ENCODE measurements at regions not wholly inside any gene's neighbourhood (a gene's known extent, or its start where the extent isn't known, plus 50 kb on each side); places are given as distances from the start of the nearest gene placed in this dataset.

- H3K27ac ChIP-seq (ENCODE audit: low read depth, low read length): no peak overlapping the region
- no peaks in the 10 kb centered on the region for H3K4me1 ChIP-seq (replicated peaks in 1 of 4; ENCODE audit: control insufficient read depth in 3 of 4, insufficient read depth in 4 of 4, low read length in 3 of 4)
- H3K27me3 ChIP-seq (replicated peaks in 1 of 4; ENCODE audit: control insufficient read depth in 3 of 4, extremely low read depth in 1 of 4, insufficient read depth in 3 of 4, low read length in 3 of 4): no peaks in the 10 kb centered on the region
- no peak overlapping the region for H3K4me3 ChIP-seq (ENCODE audit: extremely low read depth in 1 of 4, insufficient read depth in 2 of 4, low read depth in 3 of 4, low read length in 4 of 4)
- no peak overlapping the region for H3K56ac ChIP-seq (replicated peaks; ENCODE audit: insufficient read length, low read depth, low read length)
- no peak overlapping the region for H4K8ac ChIP-seq (ENCODE audit: extremely low read depth, insufficient read depth, low read length)
- H3K9me3 ChIP-seq (ENCODE audit: insufficient read depth in 2 of 2, low read depth in 1 of 2, low read length in 1 of 2): peaks cover 0 to 3% of the 10 kb centered on the region in 2 experiments; a peak in 1 of 4 replicates
- H3K23me2 ChIP-seq (ENCODE audit: low read depth, low read length): no peaks in the 10 kb centered on the region
- CTCF ChIA-PET (ENCODE audit: partially characterized antibody): interaction anchor here (1.0 to 1.9 kb wide), 4 partner anchors 8 to 373 kb away, joined by 3 to 6 read pairs (median 3); no protein-coding TSS in a partner anchor
- H4K20me1 ChIP-seq (replicated peaks in 1 of 2; ENCODE audit: control insufficient read depth in 1 of 2, insufficient read depth in 2 of 2, low read length in 2 of 2): no peaks in the 10 kb centered on the region
- no peak overlapping the region for H2BK15ac ChIP-seq (ENCODE audit: low read length)
- H4K91ac ChIP-seq (replicated peaks; ENCODE audit: insufficient read length, low read length): no peak overlapping the region
- POLR2A ChIA-PET (ENCODE audit: partially characterized antibody): no interaction called here
- DNase-seq (ENCODE audit: low read depth in 1 of 2, low spot score in 2 of 2) (no peak), FAIRE-seq (no peak)
- no peak overlapping the region for H3K4ac ChIP-seq (replicated peaks; ENCODE audit: insufficient read length, low read depth, low read length)
- H3K79me2 ChIP-seq (ENCODE audit: control insufficient read depth in 1 of 2, insufficient read depth in 2 of 2, low read length in 2 of 2): no peaks in the 10 kb centered on the region
- H2BK120ac ChIP-seq (replicated peaks; ENCODE audit: low read depth, low read length): no peak overlapping the region
- H4K5ac ChIP-seq (ENCODE audit: insufficient read length, low read depth, low read length): no peak overlapping the region
- no peak for TF ChIP-seq RBBP5 (IDR thresholded peaks at IDR 0.05; ENCODE audit: borderline replicate concordance, low read depth, low read length)
- no peak for TF ChIP-seq JUND (IDR thresholded peaks at IDR 0.05; ENCODE audit: low read length)
- no peak for TF ChIP-seq SP1 (IDR thresholded peaks at IDR 0.05; ENCODE audit: low read depth, low read length)
- H2BK12ac ChIP-seq (ENCODE audit: low read depth, low read length): no peak overlapping the region
- no peak overlapping the region for H3K18ac ChIP-seq (ENCODE audit: extremely low read depth, low read length)
- H3K79me1 ChIP-seq (ENCODE audit: low read depth, low read length): no peaks in the 10 kb centered on the region
- H3K4me2 ChIP-seq (ENCODE audit: insufficient read depth in 1 of 2, low read depth in 2 of 2, low read length in 2 of 2): no peak overlapping the region
- no peak overlapping the region for H3K9ac ChIP-seq (replicated peaks in 1 of 4; ENCODE audit: extremely low read depth in 1 of 4, low read depth in 3 of 4, low read length in 3 of 4)
- H3K23ac ChIP-seq (ENCODE audit: insufficient read length): no peak overlapping the region
- no peak overlapping the region for H2AK5ac ChIP-seq (ENCODE audit: low read depth, low read length)
- WGBS, 2 experiments (ENCODE audit: extremely low coverage in 1 of 2, insufficient coverage in 1 of 2, insufficient read length in 1 of 2, insufficient replicate concordance in 2 of 2, low coverage in 1 of 2, low lambda C conversion rate in 2 of 2, missing lambda C conversion rate in 1 of 2): 91% methylated on average over 5 of the region's 5 CpGs; no CpG with 5 or more reads in 1 of the 2 experiments
- H2BK20ac ChIP-seq (ENCODE audit: low read length): no peak overlapping the region
- no peak overlapping the region for H2AFZ ChIP-seq (ENCODE audit: low read length)
- H3K14ac ChIP-seq (ENCODE audit: insufficient read length): no peak overlapping the region
- no peaks in the 10 kb centered on the region for H3K36me3 ChIP-seq (ENCODE audit: control insufficient read depth in 2 of 4, insufficient read depth in 4 of 4, low read length in 3 of 4)
- H2BK5ac ChIP-seq (ENCODE audit: low read depth, low read length): no peak overlapping the region
Measured at GRCh38 chr15:92763459-92763858, 107.9 kb upstream of the FAM174B start.
